ENCODE measurements at regions not wholly inside any gene's neighbourhood (a gene's known extent, or its start where the extent isn't known, plus 50 kb on each side); places are given as distances from the start of the nearest gene placed in this dataset.

- no peaks in the 10 kb centered on the region for H3K79me2 ChIP-seq (ENCODE audit: control insufficient read depth, insufficient read depth, low read length)
- TF ChIP-seq EZH2 (IDR thresholded peaks at IDR 0.05; ENCODE audit: low read length, missing control alignments), result no peak
- TF ChIP-seq CTCF (conservative IDR thresholded peaks at IDR 0.05 in 1 of 2, IDR thresholded peaks at IDR 0.05 in 1 of 2; ENCODE audit: low read depth in 1 of 2, low read length in 2 of 2), result no peak
- no peak overlapping the region for H2AFZ ChIP-seq (ENCODE audit: low read length)
- no peak overlapping the region for H3K4me3 ChIP-seq (replicated peaks in 1 of 4; ENCODE audit: control extremely low read depth in 1 of 4, insufficient read depth in 1 of 4, low read depth in 3 of 4, low read length in 4 of 4)
- no peaks in the 10 kb centered on the region for H3K4me1 ChIP-seq (ENCODE audit: control insufficient read depth, extremely low read depth, insufficient read depth, low read length)
- no peak for DNase-seq (ENCODE audit: low read depth in 2 of 2)
- H3K9ac ChIP-seq (ENCODE audit: insufficient read depth, low read length), result no peak overlapping the region
- no peaks in the 10 kb centered on the region for H4K20me1 ChIP-seq (ENCODE audit: control insufficient read depth, extremely low read depth, insufficient read depth, low read length)
- no peak overlapping the region for H3K4me2 ChIP-seq (ENCODE audit: extremely low read depth, insufficient read depth, low read length)
- H3K27me3 ChIP-seq (ENCODE audit: control insufficient read depth, insufficient read depth, low read length), result no peaks in the 10 kb centered on the region
- H3K36me3 ChIP-seq (ENCODE audit: control insufficient read depth, insufficient read depth, low read length), result no peaks in the 10 kb centered on the region
- no peak overlapping the region for H3K27ac ChIP-seq (ENCODE audit: insufficient read depth, low read length)
- no peaks in the 10 kb centered on the region for H3K9me3 ChIP-seq (ENCODE audit: control insufficient read depth, insufficient read depth, low read depth, low read length)
Measured at GRCh38 chr12:85531341-85531740, 251.3 kb downstream of the ALX1 start.

- Histone ChIP-seq H3K36me3 (ENCODE audit: control insufficient read depth, insufficient read depth, low read length) (no peaks in the 10 kb centered on the region), H3K27ac (ENCODE audit: insufficient read depth, low read length) (no peak overlapping the region), H3K9ac (ENCODE audit: insufficient read depth, low read length) (no peak overlapping the region), H4K20me1 (ENCODE audit: control insufficient read depth, extremely low read depth, insufficient read depth, low read length) (no peaks in the 10 kb centered on the region), H2AFZ (ENCODE audit: low read length) (no peak overlapping the region), H3K4me2 (ENCODE audit: extremely low read depth, insufficient read depth, low read length) (no peak overlapping the region), H3K4me1 (ENCODE audit: control insufficient read depth, extremely low read depth, insufficient read depth, low read length) (no peaks in the 10 kb centered on the region), H3K27me3 (ENCODE audit: control insufficient read depth, insufficient read depth, low read length) (no peaks in the 10 kb centered on the region), H3K9me3 (ENCODE audit: control insufficient read depth, insufficient read depth, low read depth, low read length) (no peaks in the 10 kb centered on the region), H3K4me3 (replicated peaks in 1 of 4; ENCODE audit: control extremely low read depth in 1 of 4, insufficient read depth in 1 of 4, low read depth in 3 of 4, low read length in 4 of 4) (no peak overlapping the region), H3K79me2 (ENCODE audit: control insufficient read depth, insufficient read depth, low read length) (no peaks in the 10 kb centered on the region)
- TF ChIP-seq EZH2 (IDR thresholded peaks at IDR 0.05; ENCODE audit: low read length, missing control alignments), result no peak
- no peak for TF ChIP-seq CTCF (conservative IDR thresholded peaks at IDR 0.05 in 1 of 2, IDR thresholded peaks at IDR 0.05 in 1 of 2; ENCODE audit: low read depth in 1 of 2, low read length in 2 of 2)
- no peak for DNase-seq (ENCODE audit: low read depth in 2 of 2)
Measured at GRCh38 chr12:85549640-85550039, 269.6 kb downstream of the ALX1 start.

- no peak for DNase-seq (ENCODE audit: low read depth in 2 of 2)
- no peaks in the 10 kb centered on the region for H3K9me3 ChIP-seq (ENCODE audit: control insufficient read depth, insufficient read depth, low read depth, low read length)
- H3K79me2 ChIP-seq (ENCODE audit: control insufficient read depth, insufficient read depth, low read length), result no peaks in the 10 kb centered on the region
- H3K4me2 ChIP-seq (ENCODE audit: extremely low read depth, insufficient read depth, low read length), result no peak overlapping the region
- TF ChIP-seq CTCF (conservative IDR thresholded peaks at IDR 0.05 in 1 of 2, IDR thresholded peaks at IDR 0.05 in 1 of 2; ENCODE audit: low read depth in 1 of 2, low read length in 2 of 2) (no peak), EZH2 (IDR thresholded peaks at IDR 0.05; ENCODE audit: low read length, missing control alignments) (no peak)
- no peak overlapping the region for H2AFZ ChIP-seq (ENCODE audit: low read length)
- no peak overlapping the region for H3K9ac ChIP-seq (ENCODE audit: insufficient read depth, low read length)
- H3K27me3 ChIP-seq (ENCODE audit: control insufficient read depth, insufficient read depth, low read length), result no peaks in the 10 kb centered on the region
- no peak overlapping the region for H3K4me3 ChIP-seq (replicated peaks in 1 of 4; ENCODE audit: control extremely low read depth in 1 of 4, insufficient read depth in 1 of 4, low read depth in 3 of 4, low read length in 4 of 4)
- H3K36me3 ChIP-seq (ENCODE audit: control insufficient read depth, insufficient read depth, low read length), result no peaks in the 10 kb centered on the region
- no peaks in the 10 kb centered on the region for H4K20me1 ChIP-seq (ENCODE audit: control insufficient read depth, extremely low read depth, insufficient read depth, low read length)
- no peaks in the 10 kb centered on the region for H3K4me1 ChIP-seq (ENCODE audit: control insufficient read depth, extremely low read depth, insufficient read depth, low read length)
- no peak overlapping the region for H3K27ac ChIP-seq (ENCODE audit: insufficient read depth, low read length)
Measured at GRCh38 chr12:85550924-85551323, 270.9 kb downstream of the ALX1 start.
